Cardiac septum (tissue), 1 donor: ENCODE measurements at regions not wholly inside any gene's neighbourhood (a gene's known extent, or its start where the extent isn't known, plus 50 kb on each side); places are given as distances from the start of the nearest gene placed in this dataset.

Experiments used
- DNase-seq: peaks from one replicate; pipeline ENCODE4 v3.0.0-alpha.2; 2020; ENCODE audit warnings: low spot score
- intact Hi-C: fragments of 100-400 bp; cut with DNase I; formaldehyde crosslinking; loops from one replicate; pipeline ENCODE4 v1.14.0; 2022
- donor health status: DM: no; HTN: no; CAD: no.

- intact Hi-C loops: no loop called here
- DNase-seq: peak; percentile 35
Observed at GRCh38 chr17:73799096-73799495, 154.9 kb upstream of the SDK2 start.

DNA sequence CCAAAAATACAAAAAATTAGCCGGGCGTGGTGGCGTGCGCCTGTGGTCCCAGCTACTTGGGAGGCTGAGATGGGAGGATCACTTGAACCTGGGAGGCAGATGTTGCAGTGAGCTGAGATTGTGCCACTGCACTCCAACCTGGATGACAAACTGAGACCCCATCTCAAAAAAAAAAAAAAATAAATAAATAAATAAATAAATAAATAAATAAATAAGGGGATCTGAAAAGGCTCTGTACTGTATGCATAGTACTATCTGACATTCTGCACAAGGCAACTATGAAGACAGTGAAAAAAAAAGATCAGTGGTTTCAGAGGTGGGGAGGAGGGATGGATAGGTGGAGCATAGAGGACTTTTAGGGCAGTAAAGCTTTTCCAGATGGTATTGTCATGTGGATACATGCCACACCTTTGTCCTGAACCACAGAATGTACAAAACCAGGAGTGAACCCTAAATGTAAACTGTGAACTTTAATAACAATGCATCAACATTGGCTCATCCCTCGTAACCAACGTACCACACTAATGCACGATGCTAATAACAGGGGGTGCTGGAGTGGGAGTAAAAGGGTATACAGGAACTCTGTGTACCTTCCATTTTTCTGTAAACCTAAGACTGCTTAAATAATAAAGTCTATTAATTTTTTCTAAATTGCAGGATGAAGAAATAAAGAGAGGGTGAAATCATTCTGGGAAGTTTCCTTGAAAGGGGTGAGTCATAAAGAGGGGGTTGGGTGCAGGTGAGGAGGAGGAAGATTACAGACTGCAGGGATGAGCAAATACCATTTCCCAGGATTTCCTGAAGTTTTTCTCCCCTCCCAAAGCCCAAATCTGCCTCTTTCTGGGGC, 155.8 kb upstream of the SDK2 start:
- intact Hi-C loops: no loop called here
- DNase-seq: no peak

GRCh38 chr17:73800893-73801292, 156.6 kb upstream of the SDK2 start:
- DNase-seq: peak; percentile 7
- intact Hi-C loops: no loop called here

- peak; percentile 57 for DNase-seq
- intact Hi-C loops: no loop called here
Observed at GRCh38 chr17:73801455-73802100, 157.3 kb upstream of the SDK2 start.

DNA sequence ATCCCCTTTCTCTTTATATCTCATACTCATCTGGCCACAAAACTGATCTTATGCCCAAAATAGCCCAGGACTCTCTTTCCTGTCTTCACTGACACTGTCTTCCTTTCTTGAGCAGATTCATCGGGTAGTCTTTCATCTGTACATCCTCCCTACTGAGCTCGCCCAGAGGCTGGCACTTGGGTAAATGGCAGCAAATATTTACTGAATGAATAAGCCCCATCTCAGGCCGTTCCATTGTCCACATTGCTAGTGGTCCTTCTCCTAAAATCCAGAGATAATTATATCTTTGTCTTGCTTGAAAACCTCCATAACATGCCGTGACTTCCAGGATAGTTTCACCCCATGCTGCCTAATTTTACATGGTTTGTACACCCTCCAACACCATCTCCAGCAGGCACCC, 158.1 kb upstream of the SDK2 start:
- intact Hi-C loops: no loop called here
- DNase-seq: peak; percentile 19

- DNase-seq: no peak
- intact Hi-C loops: no loop called here
Observed at GRCh38 chr17:73802871-73803270, 158.6 kb upstream of the SDK2 start.

- intact Hi-C loops: no loop called here
- DNase-seq: peak; percentile 14
Observed at GRCh38 chr17:73803964-73804435, 159.8 kb upstream of the SDK2 start.

- DNase-seq: no peak
- intact Hi-C loops: no loop called here
Observed at GRCh38 chr17:73806768-73807167, 162.5 kb upstream of the SDK2 start.

DNA sequence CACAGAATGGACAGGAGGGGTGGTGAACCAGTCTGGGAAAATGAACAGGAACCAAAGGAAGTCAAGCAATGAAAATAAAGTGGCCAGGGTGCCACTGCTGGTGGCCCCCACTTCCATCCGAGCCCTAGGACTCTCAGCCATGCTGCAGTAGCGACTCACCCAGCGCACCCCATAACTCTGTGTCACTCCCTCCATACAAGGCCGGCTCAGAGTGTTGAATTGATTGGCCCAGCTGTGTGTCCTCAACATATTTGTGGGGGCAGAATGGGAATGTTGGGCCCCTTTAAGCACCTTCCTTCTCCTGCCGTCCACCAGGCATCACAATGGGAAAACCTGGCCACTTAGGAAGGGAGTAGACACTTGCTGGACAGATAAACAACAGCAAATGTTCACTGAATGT, 169.0 kb upstream of the SDK2 start:
- DNase-seq: no peak
- intact Hi-C loops: no loop called here

DNA sequence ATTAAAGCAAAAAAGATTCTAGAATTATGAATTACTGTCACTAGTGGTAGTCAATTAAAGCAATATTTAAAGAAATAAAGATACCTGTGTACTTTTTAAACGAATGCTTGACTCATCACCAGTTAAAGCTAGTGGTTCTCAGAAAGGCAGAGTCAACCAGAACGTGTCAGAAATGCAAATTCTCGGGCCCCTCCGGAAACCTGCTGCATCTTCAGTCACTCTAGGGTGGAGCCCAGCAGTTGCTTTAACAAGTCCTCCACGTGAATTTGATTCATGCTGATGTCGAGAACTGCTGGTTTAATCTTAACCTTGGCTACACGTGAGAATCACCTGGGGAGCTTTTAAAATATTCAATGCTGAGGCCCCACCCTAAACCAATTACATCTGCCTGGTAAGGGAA, 169.8 kb upstream of the SDK2 start:
- intact Hi-C loops: no loop called here
- no peak for DNase-seq

DNA sequence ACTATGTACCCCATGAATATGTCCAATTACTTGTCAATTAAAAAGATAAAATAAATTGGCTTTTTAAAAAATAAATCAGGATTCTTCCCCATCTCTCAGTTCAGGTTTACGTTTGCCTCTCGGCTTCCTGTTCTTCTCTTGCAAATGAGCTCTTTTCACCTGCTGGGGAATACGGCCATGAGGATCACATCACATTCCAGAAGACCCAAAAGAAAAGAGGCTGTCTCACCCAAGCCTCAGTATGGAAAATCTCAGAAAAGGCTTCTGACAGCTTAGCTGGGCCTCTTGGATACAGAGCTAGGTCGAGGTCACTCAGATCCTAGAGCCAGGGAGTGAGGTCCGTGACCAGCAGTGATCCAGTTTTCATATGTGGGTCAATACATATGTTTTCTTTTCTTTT, 171.2 kb upstream of the SDK2 start:
- intact Hi-C loops: no loop called here
- peak; percentile 24 for DNase-seq

DNA sequence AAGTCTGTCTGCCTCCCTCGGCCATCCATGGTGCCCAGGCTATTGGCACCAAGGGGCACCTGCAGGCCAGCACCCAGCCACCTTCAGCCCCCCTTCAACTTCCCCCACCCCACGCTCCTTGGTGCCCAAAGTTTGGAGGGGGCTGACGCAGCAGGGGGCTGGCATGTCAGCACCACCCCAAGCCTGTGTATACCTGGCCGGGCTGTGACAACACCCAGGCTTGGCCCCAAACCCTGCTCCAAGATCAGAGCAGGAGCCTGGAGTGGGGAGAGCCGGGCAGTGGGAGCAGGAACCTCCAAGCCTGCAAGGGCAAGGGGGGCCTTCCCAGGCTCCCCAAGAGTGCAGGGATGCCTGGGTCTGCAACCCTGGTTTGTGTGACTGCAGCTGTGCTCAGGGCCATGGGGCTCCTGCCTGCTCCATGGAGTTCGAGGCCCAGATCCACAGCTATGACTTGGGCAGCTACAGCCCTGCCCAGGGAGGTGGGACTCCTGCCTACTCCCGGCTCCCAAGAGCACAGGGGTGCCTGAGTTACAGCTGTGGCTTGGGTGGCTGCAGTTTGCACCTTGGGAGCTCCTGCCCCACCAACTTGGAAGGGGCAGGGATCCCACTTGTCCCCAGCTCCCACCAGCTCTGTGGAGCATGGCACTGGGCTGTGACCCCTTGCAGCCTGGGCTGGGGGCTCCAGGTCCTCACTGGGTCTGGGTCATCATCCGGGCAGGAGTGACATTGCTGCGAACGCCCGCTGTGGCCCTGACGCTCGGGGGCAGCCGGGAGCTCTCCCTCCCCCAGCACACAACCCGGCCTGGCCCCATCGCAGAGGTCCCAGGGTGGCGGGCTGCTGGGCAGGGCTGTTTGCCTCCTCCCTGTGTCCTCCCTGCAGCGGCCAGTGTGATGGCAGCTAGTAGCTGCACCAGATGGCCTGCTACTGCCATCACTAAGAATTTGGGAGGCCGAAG, 175.5 kb upstream of the SDK2 start:
- DNase-seq: peak; percentile 68
- intact Hi-C loops: no loop called here

GRCh38 chr17:73820686-73821448, 176.6 kb upstream of the SDK2 start:
- DNase-seq: no peak
- intact Hi-C loops: no loop called here

- intact Hi-C loops: no loop called here
- DNase-seq: no peak
Observed at GRCh38 chr17:73821665-73822064, 177.4 kb upstream of the SDK2 start.

GRCh38 chr17:73822371-73822770, 178.1 kb upstream of the SDK2 start:
- DNase-seq: peak; percentile 3
- intact Hi-C loops: no loop called here

DNA sequence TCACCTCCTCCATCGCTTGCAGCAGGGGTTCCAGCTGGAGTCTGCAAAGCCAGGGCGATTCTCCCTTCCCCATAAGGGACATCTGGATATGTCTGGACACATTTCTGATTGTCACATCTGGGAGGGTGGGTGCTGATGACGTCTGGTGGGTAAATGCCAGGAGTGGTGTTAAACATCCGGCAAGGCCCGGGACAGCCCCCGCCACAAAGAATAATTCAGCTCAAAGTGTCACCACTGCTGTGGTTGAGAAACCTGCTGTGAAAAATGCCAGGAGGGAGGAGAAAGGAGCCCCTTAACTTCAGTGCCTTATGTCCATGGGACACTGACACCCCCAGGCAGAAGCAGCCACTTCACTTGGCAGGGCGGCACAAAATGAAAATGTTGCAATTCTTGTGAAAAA, 179.4 kb upstream of the SDK2 start:
- intact Hi-C loops: no loop called here
- DNase-seq: peak; percentile 33

GRCh38 chr17:73824321-73824720, 180.1 kb upstream of the SDK2 start:
- intact Hi-C loops: no loop called here
- no peak for DNase-seq

DNA sequence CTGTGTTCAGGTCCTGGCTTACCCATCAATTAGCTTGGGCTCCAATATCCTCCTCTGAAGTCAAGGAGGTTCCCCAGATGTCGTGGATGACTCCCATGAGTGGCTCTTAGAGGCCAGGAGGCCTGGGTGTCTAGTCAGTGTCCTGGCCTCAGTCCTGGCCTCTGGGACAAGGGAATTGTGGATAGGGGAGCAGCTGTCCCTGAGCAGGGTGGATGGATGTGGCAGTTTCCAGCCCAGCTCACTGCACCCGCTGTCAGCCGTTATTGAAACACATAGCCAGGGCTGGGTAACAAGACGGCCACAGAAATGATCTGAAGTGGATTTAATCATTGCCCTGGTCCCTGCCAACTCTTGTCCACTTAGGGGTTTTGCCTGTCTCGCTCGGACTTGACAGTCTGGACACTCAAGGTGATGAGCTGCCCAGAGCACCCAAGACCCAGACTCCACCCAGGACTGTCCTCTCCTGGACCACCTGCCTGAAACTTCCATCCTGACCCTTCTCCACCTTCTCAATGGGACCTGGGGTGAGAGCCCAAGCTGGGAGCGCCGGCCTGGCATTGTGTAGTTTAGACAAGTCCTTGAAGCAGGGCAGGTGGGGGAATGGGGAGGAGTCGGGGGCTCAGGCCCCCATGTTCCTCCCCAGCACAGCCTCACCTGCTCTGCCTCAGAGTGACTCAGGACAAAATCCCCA, 182.1 kb upstream of the SDK2 start:
- intact Hi-C loops: no loop called here
- no peak for DNase-seq

GRCh38 chr17:73826872-73827228, 182.6 kb upstream of the SDK2 start:
- intact Hi-C loops: no loop called here
- no peak for DNase-seq
